ENCODE measurements at regions not wholly inside any gene's neighbourhood (a gene's known extent, or its start where the extent isn't known, plus 50 kb on each side); places are given as distances from the start of the nearest gene placed in this dataset. TPM values are rescaled to one million over a fixed set of nuclear protein-coding genes. Genes with fewer than 3 reads are reported as not detected.

- no peak overlapping the region for H2AFZ ChIP-seq
- H3K4me2 ChIP-seq: no peak overlapping the region
- WGBS (ENCODE audit: low lambda C conversion rate, missing lambda C conversion rate): 91% methylated on average over 3 of the region's 3 CpGs
- no peaks in the 10 kb centered on the region for H3K9me2 ChIP-seq (replicated peaks; ENCODE audit: insufficient read depth)
- H3K9me3 ChIP-seq (ENCODE audit: low read depth): no peaks in the 10 kb centered on the region
- peaks cover 59% of the 10 kb centered on the region for H3K27me3 ChIP-seq
- H3K79me2 ChIP-seq: no peaks in the 10 kb centered on the region
- no peak overlapping the region for H3K27ac ChIP-seq
- no peak overlapping the region for H3K4me3 ChIP-seq
- no peak for DNase-seq (ENCODE audit: low spot score)
- TF ChIP-seq CTCF (IDR thresholded peaks at IDR 0.05; ENCODE audit: poor library complexity): no peak
- no peak for TF ChIP-seq EZH2phosphoT487 (IDR thresholded peaks at IDR 0.05; ENCODE audit: low read depth, severe bottlenecking, unreplicated experiment)
- no peak for TF ChIP-seq EZH2 (IDR thresholded peaks at IDR 0.05; ENCODE audit: borderline replicate concordance)
- H3K4me1 ChIP-seq (ENCODE audit: insufficient read depth): no peaks in the 10 kb centered on the region
- no peaks in the 10 kb centered on the region for H4K20me1 ChIP-seq (ENCODE audit: insufficient read depth, poor library complexity, severe bottlenecking)
- no peaks in the 10 kb centered on the region for H3K36me3 ChIP-seq (replicated peaks; ENCODE audit: insufficient read depth, low read depth)
Observed at GRCh38 chr15:97903560-97903959, 56.9 kb upstream of the ARRDC4 start.

GRCh38 chr15:97903971-97904572 lies 56.4 kb upstream of the ARRDC4 start:
- Histone ChIP-seq H3K4me3 (no peak overlapping the region), H3K36me3 (replicated peaks; ENCODE audit: insufficient read depth, low read depth) (no peaks in the 10 kb centered on the region), H3K27me3 (peaks cover 59% of the 10 kb centered on the region), H2AFZ (no peak overlapping the region), H3K27ac (no peak overlapping the region), H3K4me1 (ENCODE audit: insufficient read depth) (no peaks in the 10 kb centered on the region), H3K79me2 (no peaks in the 10 kb centered on the region), H4K20me1 (ENCODE audit: insufficient read depth, poor library complexity, severe bottlenecking) (no peaks in the 10 kb centered on the region), H3K9me2 (replicated peaks; ENCODE audit: insufficient read depth) (no peaks in the 10 kb centered on the region), H3K4me2 (no peak overlapping the region), H3K9me3 (ENCODE audit: low read depth) (no peaks in the 10 kb centered on the region)
- 3% methylated on average over 26 of the region's 26 CpGs for WGBS (ENCODE audit: low lambda C conversion rate, missing lambda C conversion rate)
- peak; percentile 88 for DNase-seq (ENCODE audit: low spot score)
- TF ChIP-seq EZH2phosphoT487 (IDR thresholded peaks at IDR 0.05; ENCODE audit: low read depth, severe bottlenecking, unreplicated experiment) (no peak), CTCF (IDR thresholded peaks at IDR 0.05; ENCODE audit: poor library complexity) (peak; percentile 90)

GRCh38 chr15:97909291-97909891 lies 51.1 kb upstream of the ARRDC4 start:
- Histone ChIP-seq H3K36me3 (replicated peaks; ENCODE audit: insufficient read depth, low read depth) (no peaks in the 10 kb centered on the region), H3K4me1 (ENCODE audit: insufficient read depth) (no peaks in the 10 kb centered on the region), H4K20me1 (ENCODE audit: insufficient read depth, poor library complexity, severe bottlenecking) (no peaks in the 10 kb centered on the region), H3K9me2 (replicated peaks; ENCODE audit: insufficient read depth) (no peaks in the 10 kb centered on the region), H3K27me3 (peaks cover 43% of the 10 kb centered on the region), H3K4me3 (no peak overlapping the region), H3K79me2 (no peaks in the 10 kb centered on the region), H3K27ac (no peak overlapping the region), H2AFZ (no peak overlapping the region), H3K4me2 (no peak overlapping the region), H3K9me3 (ENCODE audit: low read depth) (no peaks in the 10 kb centered on the region)
- WGBS (ENCODE audit: low lambda C conversion rate, missing lambda C conversion rate): 0% methylated on average over 3 of the region's 3 CpGs
- peak; percentile 81 for DNase-seq (ENCODE audit: low spot score)
- TF ChIP-seq EZH2 (IDR thresholded peaks at IDR 0.05; ENCODE audit: borderline replicate concordance) (no peak), EZH2phosphoT487 (IDR thresholded peaks at IDR 0.05; ENCODE audit: low read depth, severe bottlenecking, unreplicated experiment) (no peak), CTCF (IDR thresholded peaks at IDR 0.05; ENCODE audit: poor library complexity) (peak; percentile 94)

Small RNA genes in the stretch of these regions (small RNA-seq; reads per million reads assigned to genes)
- not detected for gene AC110588.1
- not detected for gene RF00017
- gene RNA5SP401: not detected
